ENCODE measurements at regions not wholly inside any gene's neighbourhood (a gene's known extent, or its start where the extent isn't known, plus 50 kb on each side); places are given as distances from the start of the nearest gene placed in this dataset.

GRCh38 chr11:106384429-106384828 lies 307.0 kb downstream of the AASDHPPT start:
- H3K4me1 ChIP-seq (replicated peaks in 1 of 2; ENCODE audit: control insufficient read depth in 2 of 2, insufficient read depth in 2 of 2, low read length in 2 of 2), result no peaks in the 10 kb centered on the region
- no TSS peak for BruUV-seq (replicated peaks)
- H2AFZ ChIP-seq (ENCODE audit: low read depth, low read length), result no peak overlapping the region
- FAIRE-seq (no peak), DNase-seq (ENCODE audit: extremely low read depth in 1 of 4, low spot score in 3 of 4) (no peak), ATAC-seq (no peak)
- 0% methylated on average over 2 of the region's 2 CpGs for WGBS (ENCODE audit: insufficient coverage, low coverage, missing lambda C conversion rate)
- H3K4me3 ChIP-seq, result no peak overlapping the region
- H3K27ac ChIP-seq (ENCODE audit: extremely low read depth, low read depth, low read length), result no peak overlapping the region
- no peaks in the 10 kb centered on the region for H3K27me3 ChIP-seq (ENCODE audit: control insufficient read depth in 2 of 2, insufficient read depth in 2 of 2, low read length in 2 of 2)
- H3K9ac ChIP-seq (ENCODE audit: insufficient read depth in 1 of 2, low read depth in 2 of 2, low read length in 2 of 2), result no peak overlapping the region
- H4K20me1 ChIP-seq (replicated peaks; ENCODE audit: control insufficient read depth, insufficient read depth, low read length), result no peaks in the 10 kb centered on the region
- in situ Hi-C loops (cut with MboI) (no loop called here), intact Hi-C loops (cut with micrococcal nuclease) (no loop called here)
- H3K9me1 ChIP-seq (ENCODE audit: control insufficient read depth, insufficient read depth, low read length), result no peaks in the 10 kb centered on the region
- H3K79me2 ChIP-seq (ENCODE audit: control insufficient read depth, insufficient read depth, low read length), result no peaks in the 10 kb centered on the region
- H3K36me3 ChIP-seq (ENCODE audit: control insufficient read depth, insufficient read depth, low read length), result no peaks in the 10 kb centered on the region
- POLR2A ChIA-PET, result no interaction called here
- no peaks in the 10 kb centered on the region for H3K9me3 ChIP-seq (replicated peaks; ENCODE audit: control insufficient read depth, insufficient read depth, low read depth, low read length)
- H3K4me2 ChIP-seq (ENCODE audit: insufficient read depth, low read length), result no peak overlapping the region
- TF ChIP-seq STAT5A (IDR thresholded peaks at IDR 0.05; ENCODE audit: borderline replicate concordance, low read length) (no peak), ATF4 (CRISPR knock-in tag; IDR thresholded peaks at IDR 0.05) (no peak), ERF (CRISPR knock-in tag; IDR thresholded peaks at IDR 0.05) (no peak), ZNF224 (CRISPR knock-in tag; IDR thresholded peaks at IDR 0.05) (no peak), ZNF668 (CRISPR knock-in tag; IDR thresholded peaks at IDR 0.05) (no peak), XRCC4 (IDR thresholded peaks at IDR 0.05; ENCODE audit: extremely low read depth, insufficient read depth, insufficient read length) (no peak), CREM (IDR thresholded peaks at IDR 0.05; ENCODE audit: low read depth) (no peak), ZNF395 (CRISPR knock-in tag; IDR thresholded peaks at IDR 0.05) (no peak), JUNB (CRISPR knock-in tag; conservative IDR thresholded peaks at IDR 0.05) (no peak), NUFIP1 (IDR thresholded peaks at IDR 0.05; ENCODE audit: partially characterized antibody) (no peak), HSF4 (CRISPR knock-in tag; IDR thresholded peaks at IDR 0.05; ENCODE audit: borderline replicate concordance) (no peak), RBM34 (IDR thresholded peaks at IDR 0.05; ENCODE audit: borderline replicate concordance, insufficient read depth, low read length) (no peak), CUX1 (CRISPR knock-in tag; IDR thresholded peaks at IDR 0.05) (no peak), ZNF140 (CRISPR knock-in tag; IDR thresholded peaks at IDR 0.05) (no peak), ILK (tag; IDR thresholded peaks at IDR 0.05; ENCODE audit: borderline replicate concordance, low read depth) (no peak)
- CTCF ChIA-PET (ENCODE audit: low intra/inter-chr PET ratio), result no interaction called here

All from K562 (cell line).